H54 (cell line): ENCODE measurements at regions not wholly inside any gene's neighbourhood (a gene's known extent, or its start where the extent isn't known, plus 50 kb on each side); places are given as distances from the start of the nearest gene placed in this dataset.

Experiments
- DNase-seq: peaks from one replicate; pipeline ENCODE4 v3.0.0; 2011; ENCODE audit warnings: low spot score, mixed read lengths; ENCODE audit not compliant: insufficient read length
- FAIRE-seq: peaks from 3 replicates; lab custom pipeline; 2011; peaks lifted over from hg19 to GRCh38; lab: Jason Lieb, UNC
- POLR2A ChIP-seq: IDR thresholded peaks from 2 replicates; pipeline ENCODE4 v1.6.1; 2011; ENCODE audit warnings: low read depth, mild to moderate bottlenecking, low read length

- DNase-seq (no peak), FAIRE-seq (no peak)
- no peak for TF ChIP-seq POLR2A
Measured at GRCh38 chr2:125564471-125564870, 1091.5 kb upstream of the GYPC start.

GRCh38 chr2:125566422-125566821 lies 1089.5 kb upstream of the GYPC start:
- TF ChIP-seq POLR2A, result no peak
- FAIRE-seq, result no peak
- no peak for DNase-seq

- DNase-seq (no peak), FAIRE-seq (no peak)
- no peak for TF ChIP-seq POLR2A
Measured at GRCh38 chr2:125567100-125567499, 1088.9 kb upstream of the GYPC start.

- no peak for TF ChIP-seq POLR2A
- DNase-seq (no peak), FAIRE-seq (no peak)
Measured at GRCh38 chr2:125572660-125573059, 1083.3 kb upstream of the GYPC start.

GRCh38 chr2:125573432-125573831 lies 1082.5 kb upstream of the GYPC start:
- DNase-seq, result no peak
- TF ChIP-seq POLR2A, result no peak
- FAIRE-seq, result no peak

GRCh38 chr2:125576558-125576957 lies 1079.4 kb upstream of the GYPC start:
- FAIRE-seq (no peak), DNase-seq (no peak)
- TF ChIP-seq POLR2A, result no peak

- FAIRE-seq, result no peak
Measured at GRCh38 chr2:125581557-125581956, 1074.4 kb upstream of the GYPC start.

GRCh38 chr2:125582516-125582915 lies 1073.4 kb upstream of the GYPC start:
- no peak for TF ChIP-seq POLR2A
- FAIRE-seq, result no peak
- DNase-seq, result no peak

More at GRCh38 chr2:125581557-125581956, 1074.4 kb upstream of the GYPC start:
- TF ChIP-seq POLR2A, result no peak
- DNase-seq, result no peak

GRCh38 chr2:125584732-125585131 lies 1071.2 kb upstream of the GYPC start:
- FAIRE-seq (no peak), DNase-seq (no peak)
- no peak for TF ChIP-seq POLR2A

GRCh38 chr2:125588780-125589179 lies 1067.2 kb upstream of the GYPC start:
- FAIRE-seq (no peak), DNase-seq (no peak)
- TF ChIP-seq POLR2A, result no peak

- FAIRE-seq, result no peak
- no peak for DNase-seq
- no peak for TF ChIP-seq POLR2A
Measured at GRCh38 chr2:125591954-125592353, 1064.0 kb upstream of the GYPC start.

GRCh38 chr2:125593036-125593435 lies 1062.9 kb upstream of the GYPC start:
- no peak for DNase-seq
- no peak for FAIRE-seq
- TF ChIP-seq POLR2A, result no peak

GRCh38 chr2:125596612-125597011 lies 1059.3 kb upstream of the GYPC start:
- DNase-seq (no peak), FAIRE-seq (no peak)
- no peak for TF ChIP-seq POLR2A

- no peak for TF ChIP-seq POLR2A
- FAIRE-seq (no peak), DNase-seq (no peak)
Measured at GRCh38 chr2:125615438-125615837, 1040.5 kb upstream of the GYPC start.

- no peak for FAIRE-seq
- TF ChIP-seq POLR2A, result no peak
- DNase-seq, result no peak
Measured at GRCh38 chr2:125630377-125630776, 1025.6 kb upstream of the GYPC start.

GRCh38 chr2:125634662-125635061 lies 1021.3 kb upstream of the GYPC start:
- TF ChIP-seq POLR2A, result no peak
- FAIRE-seq (no peak), DNase-seq (no peak)
